Colonic mucosa (tissue), 4 donors: ENCODE measurements at regions not wholly inside any gene's neighbourhood (a gene's known extent, or its start where the extent isn't known, plus 50 kb on each side); places are given as distances from the start of the nearest gene placed in this dataset.

Experiments used
- DNase-seq: peaks from one replicate; pipeline ENCODE4 v3.0.0-alpha.2; 2020
- H3K27ac ChIP-seq: fragments of 200-600 bp; one replicate; pipeline ENCODE4 v1.8.0; 2021
- H3K27me3 ChIP-seq: fragments of 200-600 bp; one replicate; pipeline ENCODE4 v1.8.0; 2021
- H3K36me3 ChIP-seq: fragments of 200-600 bp; one replicate; pipeline ENCODE4 v1.8.0; 2021
- H3K4me1 ChIP-seq: fragments of 200-600 bp; one replicate; pipeline ENCODE4 v1.8.0; 2021; ENCODE audit warnings: mild to moderate bottlenecking
- H3K4me3 ChIP-seq: fragments of 200-600 bp; one replicate; pipeline ENCODE4 v1.8.0; 2021
- H3K9ac ChIP-seq, 2 donors: one replicate each; pipeline ENCODE4 v1.7.0; 2013; ENCODE audit warnings: control low read depth in 2 of 2, low read depth in 2 of 2, low read length in 2 of 2
- H3K9me3 ChIP-seq: fragments of 200-600 bp; one replicate; pipeline ENCODE4 v1.8.0; 2021
- intact Hi-C: fragments of 100-400 bp; cut with DNase I; formaldehyde crosslinking; loops from one replicate; pipeline ENCODE4 v1.14.1; 2022
- TF ChIP-seq, protein P1 (sequence below): fragments of 200-600 bp; IDR thresholded peaks from one replicate; pipeline ENCODE4 v1.8.0; 2022; ENCODE audit warnings: antibody characterized with exemption, mild to moderate bottlenecking
- donor health status: healthy.
- donor health status: DM: no; HTN: no; CAD: no.
- donor health status: DM: no; HTN: no; CAD: no.

DNA sequence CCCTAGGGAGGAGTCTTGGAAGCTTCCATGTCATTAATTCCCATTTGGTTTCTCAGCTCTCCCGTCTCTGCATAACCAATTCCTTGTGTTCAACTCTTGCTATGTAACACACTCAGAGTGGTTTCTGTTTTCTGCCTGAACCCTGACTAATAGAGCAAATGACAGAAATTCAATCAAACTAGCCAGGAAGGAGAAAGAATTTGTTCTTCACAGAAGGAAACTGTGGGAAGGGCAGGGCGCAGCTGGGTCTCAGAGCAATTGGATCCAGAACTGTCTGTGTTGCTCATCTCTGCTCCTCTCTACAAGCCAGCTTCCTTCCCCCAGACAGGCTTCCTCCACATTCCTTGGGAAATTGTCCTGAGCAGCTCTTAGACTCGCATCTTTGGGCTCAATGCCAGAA lies 269.8 kb downstream of the TNS1 start:
- intact Hi-C loops, result no loop called here
- no peak for DNase-seq
- no peaks in the 10 kb centered on the region for H3K36me3 ChIP-seq
- H3K4me1 ChIP-seq, result no peaks in the 10 kb centered on the region
- TF ChIP-seq, protein P1, sequence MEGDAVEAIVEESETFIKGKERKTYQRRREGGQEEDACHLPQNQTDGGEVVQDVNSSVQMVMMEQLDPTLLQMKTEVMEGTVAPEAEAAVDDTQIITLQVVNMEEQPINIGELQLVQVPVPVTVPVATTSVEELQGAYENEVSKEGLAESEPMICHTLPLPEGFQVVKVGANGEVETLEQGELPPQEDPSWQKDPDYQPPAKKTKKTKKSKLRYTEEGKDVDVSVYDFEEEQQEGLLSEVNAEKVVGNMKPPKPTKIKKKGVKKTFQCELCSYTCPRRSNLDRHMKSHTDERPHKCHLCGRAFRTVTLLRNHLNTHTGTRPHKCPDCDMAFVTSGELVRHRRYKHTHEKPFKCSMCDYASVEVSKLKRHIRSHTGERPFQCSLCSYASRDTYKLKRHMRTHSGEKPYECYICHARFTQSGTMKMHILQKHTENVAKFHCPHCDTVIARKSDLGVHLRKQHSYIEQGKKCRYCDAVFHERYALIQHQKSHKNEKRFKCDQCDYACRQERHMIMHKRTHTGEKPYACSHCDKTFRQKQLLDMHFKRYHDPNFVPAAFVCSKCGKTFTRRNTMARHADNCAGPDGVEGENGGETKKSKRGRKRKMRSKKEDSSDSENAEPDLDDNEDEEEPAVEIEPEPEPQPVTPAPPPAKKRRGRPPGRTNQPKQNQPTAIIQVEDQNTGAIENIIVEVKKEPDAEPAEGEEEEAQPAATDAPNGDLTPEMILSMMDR, result no peak
- no peak overlapping the region for H3K9ac ChIP-seq
- H3K27ac ChIP-seq, result no peak overlapping the region
- no peaks in the 10 kb centered on the region for H3K9me3 ChIP-seq
- H3K4me3 ChIP-seq, result no peak overlapping the region
- H3K27me3 ChIP-seq, result no peaks in the 10 kb centered on the region

DNA sequence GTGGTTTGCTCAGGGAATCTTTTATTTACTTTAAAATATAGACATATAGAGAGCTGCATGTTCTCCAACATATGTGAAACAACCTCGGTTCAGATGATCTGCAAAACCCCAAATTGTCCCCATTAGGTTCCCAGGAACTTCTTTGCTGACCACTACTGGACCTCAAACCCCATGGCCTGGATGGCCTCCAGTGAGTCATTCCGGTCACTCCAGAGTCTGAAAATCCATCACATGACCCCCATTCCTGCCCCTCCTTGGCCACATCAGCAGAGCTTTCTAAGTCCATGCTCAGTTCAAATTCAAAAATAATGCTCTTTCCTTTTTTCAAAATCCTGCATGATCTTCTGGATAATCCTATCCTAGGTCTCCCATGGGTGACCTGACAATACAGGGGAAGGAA lies 271.0 kb downstream of the TNS1 start:
- Histone ChIP-seq H3K36me3 (no peaks in the 10 kb centered on the region), H3K9me3 (no peaks in the 10 kb centered on the region), H3K27me3 (no peaks in the 10 kb centered on the region), H3K4me1 (no peaks in the 10 kb centered on the region), H3K9ac (no peak overlapping the region), H3K4me3 (no peak overlapping the region), H3K27ac (no peak overlapping the region)
- TF ChIP-seq, protein P1, result no peak
- DNase-seq, result no peak
- intact Hi-C loops, result no loop called here

DNA sequence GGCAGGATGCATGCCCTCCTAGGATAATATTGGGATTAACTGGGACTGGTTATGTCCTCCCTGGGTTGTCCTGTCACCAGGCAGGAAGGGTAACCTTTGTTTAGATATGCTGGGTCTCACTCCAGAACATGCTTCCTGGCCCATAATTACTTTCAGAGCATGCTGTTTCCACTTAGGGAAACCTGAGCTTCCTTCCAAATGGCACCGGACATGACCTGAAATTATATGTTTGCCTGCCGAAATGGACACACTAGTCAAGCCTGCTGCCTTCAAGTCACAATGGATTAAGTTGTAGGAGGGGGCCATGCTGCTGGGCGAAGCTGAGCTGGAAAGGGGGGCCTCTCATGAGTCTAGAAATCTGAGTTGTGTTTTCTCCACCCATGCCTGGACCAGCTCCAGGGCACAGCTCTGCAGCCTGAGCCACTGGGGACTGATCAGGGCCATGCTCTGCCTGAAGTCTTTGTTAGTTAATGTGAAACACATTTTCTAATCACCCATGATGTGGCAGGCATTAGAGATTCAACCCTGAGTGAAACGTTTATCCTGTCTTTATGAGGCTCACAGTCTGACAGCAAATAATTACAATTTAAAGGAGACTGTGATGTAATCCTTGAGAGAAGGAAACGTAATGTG lies 273.3 kb downstream of the TNS1 start:
- no peak overlapping the region for H3K4me3 ChIP-seq
- no peak overlapping the region for H3K27ac ChIP-seq
- H3K27me3 ChIP-seq, result no peaks in the 10 kb centered on the region
- no peak overlapping the region for H3K9ac ChIP-seq
- no peaks in the 10 kb centered on the region for H3K9me3 ChIP-seq
- TF ChIP-seq, protein P1, result no peak
- DNase-seq, result no peak
- intact Hi-C loops, result no loop called here
- H3K4me1 ChIP-seq, result no peaks in the 10 kb centered on the region
- H3K36me3 ChIP-seq, result no peaks in the 10 kb centered on the region

DNA sequence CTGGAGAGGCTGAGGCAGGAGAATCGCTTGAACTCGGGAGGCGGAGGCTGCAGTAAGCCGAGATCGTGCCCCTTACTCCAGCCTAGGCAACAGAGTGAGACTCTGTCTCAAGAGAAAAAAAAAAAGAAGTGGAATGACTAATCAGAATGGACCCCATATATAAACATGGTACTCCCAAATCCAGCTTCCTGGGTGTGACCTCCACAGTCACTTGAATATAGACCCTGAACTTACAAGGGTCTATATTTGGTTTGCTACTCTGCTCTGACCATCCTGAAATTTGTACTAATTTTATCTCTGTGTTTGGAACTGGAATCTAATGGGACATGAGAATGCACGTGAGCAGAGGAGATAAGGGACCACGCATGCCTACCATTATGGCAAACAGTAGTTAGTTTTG lies 275.0 kb downstream of the TNS1 start:
- Histone ChIP-seq H3K27me3 (no peaks in the 10 kb centered on the region), H3K4me3 (no peak overlapping the region), H3K9ac (no peak overlapping the region), H3K36me3 (no peaks in the 10 kb centered on the region), H3K27ac (no peak overlapping the region), H3K4me1 (no peaks in the 10 kb centered on the region), H3K9me3 (no peaks in the 10 kb centered on the region)
- TF ChIP-seq, protein P1, result no peak
- intact Hi-C loops, result no loop called here
- DNase-seq, result no peak

DNA sequence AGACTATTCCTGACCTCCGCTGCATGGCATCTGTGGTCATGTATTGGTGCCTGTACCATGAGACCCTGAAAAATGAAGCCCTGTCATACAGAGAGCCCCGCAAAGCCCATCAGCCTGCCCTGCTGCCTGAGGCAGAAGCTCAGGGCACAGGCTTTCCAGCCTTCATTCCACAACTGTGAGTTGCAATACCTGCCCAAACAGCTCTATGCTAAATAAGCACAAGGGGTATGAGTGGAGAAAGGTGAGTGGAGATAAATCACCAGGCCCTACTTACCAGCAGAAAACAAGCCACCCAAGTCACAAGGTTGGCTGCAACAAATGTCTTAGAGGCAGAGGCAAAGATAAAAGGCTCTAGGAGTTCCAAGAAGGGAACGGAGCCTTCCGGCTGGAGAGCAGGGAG lies 277.4 kb downstream of the TNS1 start:
- Histone ChIP-seq H3K27ac (no peak overlapping the region), H3K4me3 (no peak overlapping the region), H3K9ac (no peak overlapping the region), H3K27me3 (no peaks in the 10 kb centered on the region), H3K4me1 (no peaks in the 10 kb centered on the region), H3K9me3 (no peaks in the 10 kb centered on the region), H3K36me3 (no peaks in the 10 kb centered on the region)
- no peak for DNase-seq
- TF ChIP-seq, protein P1, result no peak
- intact Hi-C loops, result no loop called here
